ENCODE measurements at regions not wholly inside any gene's neighbourhood (a gene's known extent, or its start where the extent isn't known, plus 50 kb on each side); places are given as distances from the start of the nearest gene placed in this dataset.

DNA sequence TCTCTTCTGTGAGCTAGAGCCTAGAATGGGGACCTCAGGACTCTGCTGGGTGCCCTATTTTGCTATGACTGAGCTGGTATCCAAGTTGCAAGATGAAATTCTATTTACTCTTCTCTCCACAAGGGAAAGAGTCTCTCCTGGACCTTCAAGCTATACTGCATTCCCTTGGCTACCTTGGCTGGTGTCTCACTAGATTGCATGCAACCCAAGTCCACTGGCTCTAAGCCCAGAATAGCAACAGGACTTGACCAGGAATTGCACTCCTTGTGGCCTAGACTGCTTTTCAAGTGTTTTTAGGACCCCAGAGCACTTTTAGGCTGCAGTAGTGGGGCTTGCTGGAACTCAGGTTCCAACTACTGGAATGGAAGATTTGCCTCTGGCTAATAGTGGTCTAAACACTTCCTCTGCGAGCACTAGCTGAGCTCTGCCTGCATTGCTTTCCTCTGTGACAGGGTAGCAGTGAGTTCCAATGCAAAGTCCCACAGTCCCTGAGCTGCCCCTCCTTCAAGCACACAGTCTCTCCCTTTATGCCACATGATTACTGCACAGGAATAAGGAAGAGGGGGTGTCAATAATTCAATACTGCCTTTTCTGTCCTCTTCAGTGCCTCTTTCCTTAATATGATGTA, 1009.1 kb upstream of the FLRT2 start:
- H3K4me3 ChIP-seq (ENCODE audit: low read depth, low read length, poor library complexity, severe bottlenecking) = no peak overlapping the region
- no peak overlapping the region for H3K27ac ChIP-seq (ENCODE audit: low read depth, low read length, poor library complexity, severe bottlenecking)
- H3K27me3 ChIP-seq (ENCODE audit: insufficient read depth, low read length) = no peaks in the 10 kb centered on the region
- H4K20me1 ChIP-seq (ENCODE audit: insufficient read depth, low read length) = no peaks in the 10 kb centered on the region
- H3K9me3 ChIP-seq (ENCODE audit: low read length) = no peaks in the 10 kb centered on the region
- H3K9ac ChIP-seq (ENCODE audit: low read length) = no peak overlapping the region
- H3K4me1 ChIP-seq (ENCODE audit: insufficient read depth, low read length, severe bottlenecking) = no peaks in the 10 kb centered on the region
- TF ChIP-seq, protein P1, sequence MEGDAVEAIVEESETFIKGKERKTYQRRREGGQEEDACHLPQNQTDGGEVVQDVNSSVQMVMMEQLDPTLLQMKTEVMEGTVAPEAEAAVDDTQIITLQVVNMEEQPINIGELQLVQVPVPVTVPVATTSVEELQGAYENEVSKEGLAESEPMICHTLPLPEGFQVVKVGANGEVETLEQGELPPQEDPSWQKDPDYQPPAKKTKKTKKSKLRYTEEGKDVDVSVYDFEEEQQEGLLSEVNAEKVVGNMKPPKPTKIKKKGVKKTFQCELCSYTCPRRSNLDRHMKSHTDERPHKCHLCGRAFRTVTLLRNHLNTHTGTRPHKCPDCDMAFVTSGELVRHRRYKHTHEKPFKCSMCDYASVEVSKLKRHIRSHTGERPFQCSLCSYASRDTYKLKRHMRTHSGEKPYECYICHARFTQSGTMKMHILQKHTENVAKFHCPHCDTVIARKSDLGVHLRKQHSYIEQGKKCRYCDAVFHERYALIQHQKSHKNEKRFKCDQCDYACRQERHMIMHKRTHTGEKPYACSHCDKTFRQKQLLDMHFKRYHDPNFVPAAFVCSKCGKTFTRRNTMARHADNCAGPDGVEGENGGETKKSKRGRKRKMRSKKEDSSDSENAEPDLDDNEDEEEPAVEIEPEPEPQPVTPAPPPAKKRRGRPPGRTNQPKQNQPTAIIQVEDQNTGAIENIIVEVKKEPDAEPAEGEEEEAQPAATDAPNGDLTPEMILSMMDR (IDR thresholded peaks at IDR 0.05; ENCODE audit: low read length) = no peak
- TF ChIP-seq EZH2 (IDR thresholded peaks at IDR 0.05; ENCODE audit: borderline replicate concordance, low read length) = no peak
- H3K4me2 ChIP-seq (ENCODE audit: low read length) = no peak overlapping the region
- no peaks in the 10 kb centered on the region for H3K36me3 ChIP-seq (ENCODE audit: insufficient read depth, low read length)
- no peaks in the 10 kb centered on the region for H3K9me2 ChIP-seq (ENCODE audit: low read depth, low read length)
- no peaks in the 10 kb centered on the region for H3K79me2 ChIP-seq (ENCODE audit: insufficient read depth, low read length)
- H3F3A ChIP-seq (ENCODE audit: insufficient read depth, low read length) = no peaks in the 10 kb centered on the region
- H2AFZ ChIP-seq (ENCODE audit: low read length) = no peak overlapping the region

GRCh38 chr14:84523746-84524145, 1006.2 kb upstream of the FLRT2 start:
- Histone ChIP-seq H3K36me3 (ENCODE audit: insufficient read depth, low read length) (no peaks in the 10 kb centered on the region), H4K20me1 (ENCODE audit: insufficient read depth, low read length) (no peaks in the 10 kb centered on the region), H3K27ac (ENCODE audit: low read depth, low read length, poor library complexity, severe bottlenecking) (no peak overlapping the region), H3K27me3 (ENCODE audit: insufficient read depth, low read length) (no peaks in the 10 kb centered on the region), H3K9me3 (ENCODE audit: low read length) (no peaks in the 10 kb centered on the region), H3K4me1 (ENCODE audit: insufficient read depth, low read length, severe bottlenecking) (no peaks in the 10 kb centered on the region), H2AFZ (ENCODE audit: low read length) (no peak overlapping the region), H3K9ac (ENCODE audit: low read length) (no peak overlapping the region), H3K4me2 (ENCODE audit: low read length) (no peak overlapping the region), H3K9me2 (ENCODE audit: low read depth, low read length) (no peaks in the 10 kb centered on the region), H3K4me3 (ENCODE audit: low read depth, low read length, poor library complexity, severe bottlenecking) (no peak overlapping the region), H3K79me2 (ENCODE audit: insufficient read depth, low read length) (no peaks in the 10 kb centered on the region), H3F3A (ENCODE audit: insufficient read depth, low read length) (no peaks in the 10 kb centered on the region)
- no peak for TF ChIP-seq EZH2 (IDR thresholded peaks at IDR 0.05; ENCODE audit: borderline replicate concordance, low read length)
- TF ChIP-seq, protein P1 (IDR thresholded peaks at IDR 0.05; ENCODE audit: low read length) = no peak

- Histone ChIP-seq H2AFZ (ENCODE audit: low read length) (no peak overlapping the region), H3K9me3 (ENCODE audit: low read length) (no peaks in the 10 kb centered on the region), H3K4me2 (ENCODE audit: low read length) (no peak overlapping the region), H3K9ac (ENCODE audit: low read length) (no peak overlapping the region), H3K9me2 (ENCODE audit: low read depth, low read length) (no peaks in the 10 kb centered on the region), H4K20me1 (ENCODE audit: insufficient read depth, low read length) (no peaks in the 10 kb centered on the region), H3K4me1 (ENCODE audit: insufficient read depth, low read length, severe bottlenecking) (no peaks in the 10 kb centered on the region), H3K27ac (ENCODE audit: low read depth, low read length, poor library complexity, severe bottlenecking) (no peak overlapping the region), H3K4me3 (ENCODE audit: low read depth, low read length, poor library complexity, severe bottlenecking) (no peak overlapping the region), H3K79me2 (ENCODE audit: insufficient read depth, low read length) (no peaks in the 10 kb centered on the region), H3K27me3 (ENCODE audit: insufficient read depth, low read length) (no peaks in the 10 kb centered on the region), H3K36me3 (ENCODE audit: insufficient read depth, low read length) (no peaks in the 10 kb centered on the region), H3F3A (ENCODE audit: insufficient read depth, low read length) (no peaks in the 10 kb centered on the region)
- TF ChIP-seq, protein P1 (IDR thresholded peaks at IDR 0.05; ENCODE audit: low read length) = no peak
- TF ChIP-seq EZH2 (IDR thresholded peaks at IDR 0.05; ENCODE audit: borderline replicate concordance, low read length) = no peak
Measured at GRCh38 chr14:84527706-84528105, 1002.2 kb upstream of the FLRT2 start.
